WI38 (cell line): ENCODE measurements at regions not wholly inside any gene's neighbourhood (a gene's known extent, or its start where the extent isn't known, plus 50 kb on each side); places are given as distances from the start of the nearest gene placed in this dataset.
"Not testable (repeated sequence)": the region's sequence is repeated elsewhere in the genome, so short reads cannot be mapped to it uniquely, and the experiment has no call there.

ENCODE experiments used
- H3K4me3 ChIP-seq: 2 replicates; pipeline ENCODE4 v1.5.1; 2011; ENCODE audit warnings: low read depth, mild to moderate bottlenecking, control low read depth, low read length
- CTCF ChIP-seq: IDR thresholded peaks from 2 replicates; pipeline ENCODE4 v1.5.1; 2012; ENCODE audit warnings: low read depth, mild to moderate bottlenecking, control low read depth, low read length

GRCh38 chr2:17373041-17373440 is 145.2 kb downstream of the RAD51AP2 start:
- no peak overlapping the region for H3K4me3 ChIP-seq

GRCh38 chr2:17363846-17364245 is 154.4 kb downstream of the RAD51AP2 start:
- no peak overlapping the region for H3K4me3 ChIP-seq
- TF ChIP-seq CTCF: no peak

More at GRCh38 chr2:17373041-17373440, 145.2 kb downstream of the RAD51AP2 start:
- TF ChIP-seq CTCF: no peak

- TF ChIP-seq CTCF: no peak
- no peak overlapping the region for H3K4me3 ChIP-seq
These were observed 155.3 kb downstream of the RAD51AP2 start for GRCh38 chr2:17362956-17363355.

GRCh38 chr2:17355608-17356329 is 162.5 kb downstream of the RAD51AP2 start:
- no peak overlapping the region for H3K4me3 ChIP-seq
- TF ChIP-seq CTCF: no peak

- TF ChIP-seq CTCF: no peak
- no peak overlapping the region for H3K4me3 ChIP-seq
These were observed 165.0 kb downstream of the RAD51AP2 start for GRCh38 chr2:17353263-17353662.

GRCh38 chr2:17342692-17343091 is 175.5 kb downstream of the RAD51AP2 start:
- H3K4me3 ChIP-seq: not testable (repeated sequence)

GRCh38 chr2:17337507-17337906 is 180.7 kb downstream of the RAD51AP2 start:
- H3K4me3 ChIP-seq: no peak overlapping the region
- TF ChIP-seq CTCF: no peak

- H3K4me3 ChIP-seq: no peak overlapping the region
- TF ChIP-seq CTCF: no peak
These were observed 181.8 kb downstream of the RAD51AP2 start for GRCh38 chr2:17336458-17336857.
